KBM-7 (cell line): ENCODE measurements at regions not wholly inside any gene's neighbourhood (a gene's known extent, or its start where the extent isn't known, plus 50 kb on each side); places are given as distances from the start of the nearest gene placed in this dataset.

Source experiments
- DNase-seq: peaks from one replicate; pipeline ENCODE4 v3.0.0-alpha.2; 2015
- in situ Hi-C: fragments of 300-500 bp; cut with MboI; formaldehyde crosslinking; loops from 2 replicates; pipeline ENCODE4 v1.14.3; 2020; ENCODE audit warnings: low sequenced_read_pairs, low pct_unique_long_range_greater_than_20kb, mixed read lengths

- DNase-seq = no peak
- in situ Hi-C loops = no loop called here
Measured at GRCh38 chr5:67305401-67305800, 108.8 kb upstream of the CD180 start.

DNA sequence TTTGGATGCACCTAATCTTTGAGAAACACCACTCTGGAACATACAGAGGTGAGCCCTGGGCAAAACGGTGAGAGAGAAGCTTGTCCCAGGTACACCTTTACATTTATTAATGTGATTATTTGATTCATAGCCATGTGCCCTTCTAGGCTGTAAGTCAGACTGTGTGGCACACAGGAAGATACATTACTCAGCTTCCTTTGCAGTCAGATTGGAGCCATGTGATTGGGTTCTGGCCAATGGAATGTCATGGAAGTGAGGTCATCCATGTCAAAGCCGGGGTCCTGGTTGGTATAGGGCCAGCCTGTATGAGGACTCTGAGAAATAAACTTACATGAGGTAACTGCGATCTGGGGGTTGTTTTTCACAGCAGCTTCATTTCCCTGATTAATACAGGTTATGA is 106.8 kb upstream of the CD180 start:
- in situ Hi-C loops = no loop called here
- DNase-seq = no peak

DNA sequence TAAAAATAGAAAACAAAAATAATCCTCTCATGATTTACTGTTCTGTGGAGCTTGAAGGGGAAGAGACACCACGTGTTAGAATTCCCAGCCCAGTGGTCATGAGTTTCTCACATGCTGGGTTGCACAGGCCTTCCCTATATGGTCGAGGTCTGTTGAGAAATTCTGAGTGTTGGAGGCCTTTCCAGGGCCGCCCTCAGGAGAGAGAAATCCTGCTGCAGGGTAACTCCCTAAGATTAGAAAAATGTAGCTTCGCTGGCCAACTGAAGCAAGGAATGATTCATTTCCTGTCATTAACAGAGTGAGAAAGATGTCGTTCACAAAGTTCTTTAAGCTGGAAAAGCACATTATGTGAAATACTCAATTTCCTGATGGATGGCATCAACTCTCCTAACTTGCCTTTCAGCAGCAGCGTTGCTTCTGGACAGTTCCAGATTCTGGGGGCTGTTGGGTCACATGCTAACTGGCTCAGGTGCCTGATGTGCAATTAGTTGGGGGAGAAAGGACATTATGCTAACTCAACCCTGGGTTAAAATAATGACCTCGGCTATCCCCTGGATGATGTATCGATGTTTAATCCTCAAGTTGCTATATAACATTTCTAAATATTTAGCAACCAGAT is 104.8 kb upstream of the CD180 start:
- peak; percentile 51 for DNase-seq

GRCh38 chr5:67300326-67300725 is 103.7 kb upstream of the CD180 start:
- in situ Hi-C loops = no loop called here
- DNase-seq = no peak

More for the DNA sequence above, 104.8 kb upstream of the CD180 start:
- in situ Hi-C loops = no loop called here

GRCh38 chr5:67299231-67299735 is 102.7 kb upstream of the CD180 start:
- DNase-seq = no peak
- in situ Hi-C loops = no loop called here

GRCh38 chr5:67297802-67298532 is 101.4 kb upstream of the CD180 start:
- DNase-seq = no peak

GRCh38 chr5:67297376-67297775 is 100.8 kb upstream of the CD180 start:
- in situ Hi-C loops = no loop called here
- no peak for DNase-seq

More at GRCh38 chr5:67297802-67298532, 101.4 kb upstream of the CD180 start:
- in situ Hi-C loops = no loop called here

DNA sequence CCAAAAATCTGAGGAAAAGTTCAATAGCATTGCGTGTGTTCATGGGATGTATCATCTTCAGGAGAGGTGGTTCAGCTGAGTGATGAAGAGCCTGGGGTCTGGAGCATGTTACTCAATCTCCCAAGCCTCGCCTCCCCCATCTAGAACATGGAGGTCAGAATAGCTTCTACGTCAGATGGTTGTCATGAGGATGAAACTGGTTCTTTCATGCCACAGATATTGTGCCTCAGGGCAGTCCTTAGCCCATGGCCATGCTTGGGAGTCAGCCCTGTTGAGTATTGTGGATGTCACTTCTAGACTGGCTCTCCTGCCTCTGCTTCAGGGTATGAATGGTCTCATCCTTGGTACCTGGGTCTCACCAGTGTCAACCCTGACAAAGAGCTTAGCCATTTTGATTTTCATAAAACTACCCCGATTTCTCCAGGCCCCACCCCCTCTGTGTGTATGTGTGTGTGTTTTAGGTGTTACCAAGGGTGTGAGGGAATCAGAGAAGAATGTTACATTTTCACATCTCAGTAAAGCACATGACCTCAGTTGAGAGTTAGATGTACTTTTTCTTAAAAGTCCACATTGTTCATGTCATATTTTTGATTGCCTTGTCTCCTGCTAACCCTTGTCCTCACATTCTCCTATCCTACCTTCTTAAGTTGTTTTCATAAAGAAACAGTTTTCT is 97.8 kb upstream of the CD180 start:
- in situ Hi-C loops = no loop called here
- DNase-seq = no peak

GRCh38 chr5:67293226-67293625 is 96.6 kb upstream of the CD180 start:
- in situ Hi-C loops = no loop called here
- no peak for DNase-seq

- in situ Hi-C loops = no loop called here
- DNase-seq = no peak
Measured at GRCh38 chr5:67292201-67292940, 95.8 kb upstream of the CD180 start.

DNA sequence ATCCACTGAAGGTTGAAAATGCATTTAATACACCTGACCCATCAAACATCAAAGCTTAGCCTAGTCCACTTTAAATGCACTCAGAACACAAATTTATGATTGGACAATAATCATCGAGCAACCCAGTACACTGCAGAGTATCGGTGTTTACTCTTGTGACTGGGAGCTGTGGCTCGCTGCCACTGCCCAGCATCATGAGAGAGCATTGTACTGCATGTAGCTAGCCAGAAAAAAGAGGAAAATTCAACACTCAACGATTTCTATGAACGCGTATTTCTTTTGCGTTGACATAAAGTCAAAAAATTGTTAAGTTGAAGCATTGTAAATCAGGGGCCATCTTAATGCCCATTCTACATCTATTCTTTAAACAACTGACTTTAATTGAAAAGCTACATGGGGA is 95.1 kb upstream of the CD180 start:
- in situ Hi-C loops = no loop called here
- no peak for DNase-seq

DNA sequence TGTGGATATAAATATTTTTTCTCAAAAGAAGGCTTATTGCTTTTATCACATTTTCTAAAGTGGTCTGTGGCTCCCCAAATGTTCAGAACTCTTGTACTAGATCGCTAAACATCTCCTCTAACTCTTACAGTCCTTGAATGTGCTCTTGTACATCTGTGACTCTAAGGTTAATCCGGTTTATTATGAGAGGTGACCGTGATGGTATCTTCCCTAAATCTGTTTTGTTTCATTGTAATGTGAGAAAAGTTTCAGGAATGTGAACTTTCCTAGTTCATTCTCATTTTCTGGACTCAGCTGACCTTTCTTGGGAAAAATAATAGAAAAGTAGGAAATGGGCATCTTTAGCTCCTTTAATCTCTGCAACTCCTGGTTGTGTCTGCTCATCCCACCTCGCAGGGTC is 94.5 kb upstream of the CD180 start:
- DNase-seq = no peak
- in situ Hi-C loops = no loop called here

GRCh38 chr5:67290655-67291054 is 94.1 kb upstream of the CD180 start:
- no peak for DNase-seq
- in situ Hi-C loops = no loop called here

- in situ Hi-C loops = no loop called here
- DNase-seq = no peak
Measured at GRCh38 chr5:67289763-67290521, 93.3 kb upstream of the CD180 start.

DNA sequence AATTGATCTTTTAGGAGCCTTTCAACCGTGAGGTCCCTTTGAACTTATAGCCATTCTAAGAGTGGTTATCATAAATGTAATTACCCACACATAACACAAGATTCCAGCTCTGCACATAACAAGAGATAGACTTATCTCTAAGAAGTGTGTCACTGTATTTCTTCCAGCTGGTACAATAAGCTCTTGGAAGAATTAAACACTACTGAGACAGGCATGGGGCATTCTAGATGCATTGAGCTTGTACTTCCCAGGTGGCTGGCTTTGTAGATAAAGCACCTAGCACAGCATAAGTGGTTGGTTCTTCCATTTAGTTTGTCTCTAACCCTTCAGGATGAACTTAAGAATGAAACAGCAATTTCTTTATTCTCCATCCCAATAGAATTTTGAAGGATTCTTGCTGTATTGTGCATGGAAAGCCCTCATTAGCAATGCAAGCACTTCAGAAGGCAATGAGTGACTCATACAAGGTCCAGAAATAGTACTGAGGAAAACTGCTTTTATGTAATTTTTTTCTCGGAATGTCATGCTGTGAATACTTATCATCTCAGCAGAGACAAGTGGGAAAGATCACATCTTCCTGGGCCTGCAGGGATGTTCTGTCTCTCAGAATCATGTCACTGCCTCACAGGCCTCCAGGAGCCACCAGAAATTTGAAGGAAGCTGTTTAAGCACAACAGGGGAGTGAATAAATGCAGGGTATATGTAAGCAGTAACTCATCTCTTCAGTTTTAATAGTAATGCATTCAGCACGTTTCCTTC is 91.1 kb upstream of the CD180 start:
- DNase-seq = no peak
- in situ Hi-C loops = no loop called here

DNA sequence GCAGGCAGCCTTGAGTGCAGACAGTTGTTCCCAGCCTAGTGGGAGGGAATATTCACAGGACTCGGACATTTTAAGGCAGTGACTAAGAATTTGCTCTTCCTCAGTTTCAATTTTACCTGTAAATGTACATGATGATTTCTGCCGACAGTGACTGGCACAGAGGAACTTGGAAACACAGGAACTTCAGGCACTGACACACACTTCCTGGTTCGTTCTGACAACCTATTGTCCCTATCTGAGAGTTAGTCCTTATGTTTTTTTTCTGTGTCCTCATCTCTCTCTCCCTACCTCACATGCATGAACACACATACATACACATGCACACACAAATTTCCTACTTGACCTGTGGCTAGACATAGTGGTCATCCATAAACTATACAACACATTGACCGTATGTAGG is 89.4 kb upstream of the CD180 start:
- peak; percentile 15 for DNase-seq
- in situ Hi-C loops = no loop called here

DNA sequence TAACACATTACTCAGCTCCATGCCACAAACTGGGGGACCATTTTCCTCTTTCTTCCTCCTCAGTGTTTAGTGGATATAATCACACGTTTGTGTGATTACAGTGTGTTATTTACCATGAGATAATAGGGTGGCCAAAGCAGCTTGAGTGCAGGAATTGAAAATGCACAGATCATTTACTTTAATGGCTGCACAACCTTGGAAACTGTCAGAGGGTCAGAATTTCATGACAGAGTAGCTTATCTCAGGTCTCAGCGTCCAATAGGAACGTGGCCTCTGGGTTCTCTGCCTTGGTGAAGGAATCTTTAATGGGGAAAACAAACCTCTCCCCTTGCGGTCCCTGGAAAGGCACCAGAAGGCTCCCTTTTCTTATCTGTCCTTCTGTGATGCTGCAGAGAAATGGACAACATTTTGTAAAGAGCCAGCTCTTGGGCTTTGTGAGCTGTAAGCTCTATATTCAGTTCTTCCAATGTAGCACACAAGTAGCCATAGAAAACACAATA is 87.4 kb upstream of the CD180 start:
- in situ Hi-C loops = no loop called here
- DNase-seq = no peak
